ENCODE measurements at regions not wholly inside any gene's neighbourhood (a gene's known extent, or its start where the extent isn't known, plus 50 kb on each side); places are given as distances from the start of the nearest gene placed in this dataset.

GRCh38 chr15:62637574-62637897 lies 405.0 kb upstream of the TPM1 start:
- Histone ChIP-seq H3K27ac (no peak overlapping the region), H3K4me1 (no peaks in the 10 kb centered on the region), H3K4me3 (no peak overlapping the region), H3K9me3 (no peaks in the 10 kb centered on the region), H3K36me3 (no peaks in the 10 kb centered on the region), H3K27me3 (no peaks in the 10 kb centered on the region)
- TF ChIP-seq POLR2A (IDR thresholded peaks at IDR 0.05) (no peak), CTCF (IDR thresholded peaks at IDR 0.05) (no peak), POLR2AphosphoS5 (IDR thresholded peaks at IDR 0.05; ENCODE audit: insufficient read depth in 1 of 2, low read depth in 1 of 2) (no peak)
- intact Hi-C loops (cut with DNase I), result no loop called here
- no peak for DNase-seq (ENCODE audit: extremely low spot score in 2 of 2)

GRCh38 chr15:62637950-62638619 lies 404.5 kb upstream of the TPM1 start:
- intact Hi-C loops (cut with DNase I), result no loop called here
- no peak for TF ChIP-seq POLR2AphosphoS5 (IDR thresholded peaks at IDR 0.05; ENCODE audit: insufficient read depth in 1 of 2, low read depth in 1 of 2)
- TF ChIP-seq POLR2A (IDR thresholded peaks at IDR 0.05), result no peak
- no peak for TF ChIP-seq CTCF (IDR thresholded peaks at IDR 0.05)
- H3K4me1 ChIP-seq, result no peaks in the 10 kb centered on the region
- no peak overlapping the region for H3K4me3 ChIP-seq
- no peak overlapping the region for H3K27ac ChIP-seq
- no peaks in the 10 kb centered on the region for H3K27me3 ChIP-seq
- no peak for DNase-seq (ENCODE audit: extremely low spot score in 2 of 2)
- no peaks in the 10 kb centered on the region for H3K36me3 ChIP-seq
- no peaks in the 10 kb centered on the region for H3K9me3 ChIP-seq

GRCh38 chr15:62639432-62639831 lies 403.1 kb upstream of the TPM1 start:
- DNase-seq (ENCODE audit: extremely low spot score in 2 of 2), result no peak
- Histone ChIP-seq H3K27me3 (no peaks in the 10 kb centered on the region), H3K36me3 (no peaks in the 10 kb centered on the region), H3K27ac (no peak overlapping the region), H3K4me1 (peaks cover 11% of the 10 kb centered on the region), H3K9me3 (no peaks in the 10 kb centered on the region), H3K4me3 (no peak overlapping the region)
- TF ChIP-seq POLR2A (IDR thresholded peaks at IDR 0.05) (no peak), CTCF (IDR thresholded peaks at IDR 0.05) (no peak), POLR2AphosphoS5 (IDR thresholded peaks at IDR 0.05; ENCODE audit: insufficient read depth in 1 of 2, low read depth in 1 of 2) (no peak)
- intact Hi-C loops (cut with DNase I), result no loop called here

- DNase-seq (ENCODE audit: extremely low spot score in 2 of 2), result peak in 1 of 2 donors; percentile 81
- H3K36me3 ChIP-seq, result no peaks in the 10 kb centered on the region
- H3K27ac ChIP-seq, result no peak overlapping the region
- peaks cover 14% of the 10 kb centered on the region for H3K4me1 ChIP-seq
- no peaks in the 10 kb centered on the region for H3K9me3 ChIP-seq
- intact Hi-C loops (cut with DNase I), result no loop called here
- TF ChIP-seq CTCF (IDR thresholded peaks at IDR 0.05) (no peak), POLR2AphosphoS5 (IDR thresholded peaks at IDR 0.05; ENCODE audit: insufficient read depth in 1 of 2, low read depth in 1 of 2) (no peak), POLR2A (IDR thresholded peaks at IDR 0.05) (no peak)
- H3K4me3 ChIP-seq, result no peak overlapping the region
- no peaks in the 10 kb centered on the region for H3K27me3 ChIP-seq
These were observed 402.5 kb upstream of the TPM1 start for GRCh38 chr15:62639906-62640605.

GRCh38 chr15:62641825-62642224 lies 400.7 kb upstream of the TPM1 start:
- Histone ChIP-seq H3K4me3 (no peak overlapping the region), H3K36me3 (no peaks in the 10 kb centered on the region), H3K27ac (no peak overlapping the region), H3K9me3 (no peaks in the 10 kb centered on the region), H3K27me3 (no peaks in the 10 kb centered on the region), H3K4me1 (peaks cover 14% of the 10 kb centered on the region)
- DNase-seq (ENCODE audit: extremely low spot score in 2 of 2), result peak in 1 of 2 donors; percentile 28
- TF ChIP-seq POLR2AphosphoS5 (IDR thresholded peaks at IDR 0.05; ENCODE audit: insufficient read depth in 1 of 2, low read depth in 1 of 2), result no peak
- no peak for TF ChIP-seq CTCF (IDR thresholded peaks at IDR 0.05)
- intact Hi-C loops (cut with DNase I), result no loop called here
